ENCODE measurements at regions not wholly inside any gene's neighbourhood (a gene's known extent, or its start where the extent isn't known, plus 50 kb on each side); places are given as distances from the start of the nearest gene placed in this dataset.

DNA sequence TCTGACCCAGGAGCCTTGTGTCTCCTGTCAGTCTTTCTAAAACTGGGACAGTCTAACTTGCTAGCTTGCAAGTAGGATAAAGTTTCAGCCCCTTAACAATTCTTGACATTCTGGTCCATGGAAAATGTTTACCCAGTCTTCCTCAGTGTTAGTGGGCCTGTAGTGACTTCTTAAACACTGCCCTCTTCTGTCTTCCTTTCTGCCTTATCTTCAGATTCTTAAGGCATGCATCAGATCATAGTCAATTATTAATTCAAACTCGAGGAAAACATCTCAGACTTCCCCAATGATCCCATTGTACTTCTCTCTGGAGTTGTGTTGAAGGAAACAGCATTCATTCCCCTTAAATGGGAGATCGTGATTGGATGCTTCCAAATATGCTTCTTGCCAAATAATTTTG is 1199.8 kb downstream of the DTWD2 start:
- Mint-ChIP-seq H3K9me3 (ENCODE audit: low read depth, unreplicated experiment) (peaks cover 14% of the 10 kb centered on the region), H3K4me3 (ENCODE audit: low read depth, unreplicated experiment) (no peak overlapping the region), H3K36me3 (ENCODE audit: insufficient read depth, unreplicated experiment) (no peaks in the 10 kb centered on the region), H3K27ac (ENCODE audit: unreplicated experiment) (no peak overlapping the region), H3K27me3 (ENCODE audit: unreplicated experiment) (no peaks in the 10 kb centered on the region), H3K4me1 (ENCODE audit: low read depth, unreplicated experiment) (peaks cover 11% of the 10 kb centered on the region)
- CTCF ChIA-PET: interaction anchor here (0.7 to 1.0 kb wide), 2 partner anchors 290 to 334 kb away, joined by 4 to 6 read pairs; no protein-coding TSS in a partner anchor
- no TSS peak for BruUV-seq (replicated peaks)
- TF ChIP-seq, protein P1, sequence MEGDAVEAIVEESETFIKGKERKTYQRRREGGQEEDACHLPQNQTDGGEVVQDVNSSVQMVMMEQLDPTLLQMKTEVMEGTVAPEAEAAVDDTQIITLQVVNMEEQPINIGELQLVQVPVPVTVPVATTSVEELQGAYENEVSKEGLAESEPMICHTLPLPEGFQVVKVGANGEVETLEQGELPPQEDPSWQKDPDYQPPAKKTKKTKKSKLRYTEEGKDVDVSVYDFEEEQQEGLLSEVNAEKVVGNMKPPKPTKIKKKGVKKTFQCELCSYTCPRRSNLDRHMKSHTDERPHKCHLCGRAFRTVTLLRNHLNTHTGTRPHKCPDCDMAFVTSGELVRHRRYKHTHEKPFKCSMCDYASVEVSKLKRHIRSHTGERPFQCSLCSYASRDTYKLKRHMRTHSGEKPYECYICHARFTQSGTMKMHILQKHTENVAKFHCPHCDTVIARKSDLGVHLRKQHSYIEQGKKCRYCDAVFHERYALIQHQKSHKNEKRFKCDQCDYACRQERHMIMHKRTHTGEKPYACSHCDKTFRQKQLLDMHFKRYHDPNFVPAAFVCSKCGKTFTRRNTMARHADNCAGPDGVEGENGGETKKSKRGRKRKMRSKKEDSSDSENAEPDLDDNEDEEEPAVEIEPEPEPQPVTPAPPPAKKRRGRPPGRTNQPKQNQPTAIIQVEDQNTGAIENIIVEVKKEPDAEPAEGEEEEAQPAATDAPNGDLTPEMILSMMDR (IDR thresholded peaks at IDR 0.05; ENCODE audit: unreplicated experiment): no peak
- intact Hi-C loops (cut with micrococcal nuclease; ENCODE audit: unreplicated experiment): loop anchor here (2.0 to 10.0 kb wide), 3 partner anchors 254 to 1004 kb away; no protein-coding TSS in a partner anchor
- DNase-seq: peak; percentile 35

DNA sequence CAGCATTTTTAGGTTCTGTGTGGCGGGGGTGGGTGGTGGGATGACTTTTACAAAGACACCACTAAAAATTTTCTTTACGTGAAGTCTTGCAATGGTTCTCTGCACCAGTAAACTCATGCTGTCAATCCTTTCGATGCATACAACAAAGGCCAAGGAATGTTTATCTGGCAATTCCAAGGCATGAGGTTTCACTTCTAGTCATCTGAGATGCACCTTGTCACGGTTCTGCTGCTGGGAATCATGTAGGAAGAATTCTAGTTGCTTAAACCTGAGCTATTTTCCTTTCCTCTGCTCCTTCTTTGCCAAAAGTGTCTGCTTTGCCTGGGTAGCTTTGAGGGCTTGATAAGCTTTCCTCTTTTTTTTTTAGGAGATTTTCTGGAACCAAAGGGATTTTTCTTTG is 1204.5 kb upstream of the SEMA6A start:
- Mint-ChIP-seq H3K27me3 (ENCODE audit: unreplicated experiment) (no peaks in the 10 kb centered on the region), H3K9me3 (ENCODE audit: low read depth, unreplicated experiment) (peaks cover 12% of the 10 kb centered on the region), H3K4me3 (ENCODE audit: low read depth, unreplicated experiment) (no peak overlapping the region), H3K4me1 (ENCODE audit: low read depth, unreplicated experiment) (no peaks in the 10 kb centered on the region), H3K36me3 (ENCODE audit: insufficient read depth, unreplicated experiment) (no peaks in the 10 kb centered on the region), H3K27ac (ENCODE audit: unreplicated experiment) (no peak overlapping the region)
- intact Hi-C loops (cut with micrococcal nuclease; ENCODE audit: unreplicated experiment): no loop called here
- CTCF ChIA-PET: no interaction called here
- no peak for DNase-seq
- TF ChIP-seq, protein P1 (IDR thresholded peaks at IDR 0.05; ENCODE audit: unreplicated experiment): no peak
- BruUV-seq (replicated peaks): no TSS peak

DNA sequence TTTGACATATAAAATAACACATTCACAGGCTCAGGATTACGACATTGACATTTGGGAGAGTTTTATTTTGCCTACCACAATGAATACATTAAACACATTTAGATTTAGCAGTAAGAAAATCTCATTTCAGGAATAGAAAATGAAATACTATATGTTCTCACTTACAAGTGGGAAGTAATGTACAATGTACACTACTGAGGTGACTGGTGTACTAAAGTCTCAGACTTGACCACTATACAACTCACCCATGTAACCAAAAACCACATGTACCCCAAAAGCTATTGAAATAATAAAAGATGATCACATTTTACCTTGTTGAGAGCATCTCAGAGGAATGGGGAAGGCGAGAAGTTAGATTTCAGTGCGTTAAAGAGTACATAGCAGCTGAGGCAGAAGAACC is 1202.4 kb upstream of the SEMA6A start:
- BruUV-seq (replicated peaks): no TSS peak
- no peak for DNase-seq
- H3K27me3 Mint-ChIP-seq (ENCODE audit: unreplicated experiment): no peaks in the 10 kb centered on the region
- TF ChIP-seq, protein P1 (IDR thresholded peaks at IDR 0.05; ENCODE audit: unreplicated experiment): no peak
- no peak overlapping the region for H3K4me3 Mint-ChIP-seq (ENCODE audit: low read depth, unreplicated experiment)
- no peak overlapping the region for H3K27ac Mint-ChIP-seq (ENCODE audit: unreplicated experiment)
- H3K36me3 Mint-ChIP-seq (ENCODE audit: insufficient read depth, unreplicated experiment): no peaks in the 10 kb centered on the region
- H3K9me3 Mint-ChIP-seq (ENCODE audit: low read depth, unreplicated experiment): peaks cover 17% of the 10 kb centered on the region
- CTCF ChIA-PET: no interaction called here
- H3K4me1 Mint-ChIP-seq (ENCODE audit: low read depth, unreplicated experiment): no peaks in the 10 kb centered on the region
- intact Hi-C loops (cut with micrococcal nuclease; ENCODE audit: unreplicated experiment): no loop called here

DNA sequence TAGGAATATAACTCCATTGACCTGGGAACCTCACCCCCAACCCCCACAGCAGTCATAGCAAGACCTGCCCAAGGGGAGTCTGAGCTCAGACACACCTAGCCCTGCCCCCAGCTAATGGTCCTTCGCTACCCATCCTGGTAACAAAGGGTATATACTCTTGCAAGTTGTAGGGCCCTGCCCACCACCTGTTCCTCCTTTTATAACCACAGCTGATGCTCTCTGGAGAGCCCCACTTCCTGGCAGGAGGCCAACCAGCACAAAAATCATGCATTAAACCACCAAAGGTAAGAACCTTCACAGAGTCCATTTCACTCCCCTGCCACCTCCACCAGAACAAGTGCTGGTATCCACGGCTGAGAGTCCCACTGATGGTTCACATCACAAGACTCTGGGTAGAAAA is 1195.3 kb upstream of the SEMA6A start:
- intact Hi-C loops (cut with micrococcal nuclease; ENCODE audit: unreplicated experiment): loop anchor here (10.0 kb wide), 1 partner anchor 175 kb away; no protein-coding TSS in a partner anchor
- BruUV-seq (replicated peaks): no TSS peak

More for the DNA sequence above, 1195.3 kb upstream of the SEMA6A start:
- H3K36me3 Mint-ChIP-seq (ENCODE audit: insufficient read depth, unreplicated experiment): no peaks in the 10 kb centered on the region
- CTCF ChIA-PET: no interaction called here
- TF ChIP-seq, protein P1 (IDR thresholded peaks at IDR 0.05; ENCODE audit: unreplicated experiment): no peak
- DNase-seq: no peak
- H3K9me3 Mint-ChIP-seq (ENCODE audit: low read depth, unreplicated experiment): peaks cover 15% of the 10 kb centered on the region
- no peak overlapping the region for H3K27ac Mint-ChIP-seq (ENCODE audit: unreplicated experiment)
- no peak overlapping the region for H3K4me3 Mint-ChIP-seq (ENCODE audit: low read depth, unreplicated experiment)
- H3K4me1 Mint-ChIP-seq (ENCODE audit: low read depth, unreplicated experiment): no peaks in the 10 kb centered on the region
- H3K27me3 Mint-ChIP-seq (ENCODE audit: unreplicated experiment): no peaks in the 10 kb centered on the region
